Erythroblast (primary cell): ENCODE measurements at regions not wholly inside any gene's neighbourhood (a gene's known extent, or its start where the extent isn't known, plus 50 kb on each side); places are given as distances from the start of the nearest gene placed in this dataset.
"Not testable (repeated sequence)": the region's sequence is repeated elsewhere in the genome, so short reads cannot be mapped to it uniquely, and the experiment has no call there.

Experiments used
- DNase-seq, 2 experiments: peaks; one replicate each; lab custom pipeline; 2025; lab: John Stamatoyannopoulos, UW
- GATA1 ChIP-seq: IDR thresholded peaks from 2 replicates; pipeline ENCODE4 v1.6.1; 2011; ENCODE audit warnings: low read depth, mild to moderate bottlenecking, control low read depth, low read length, moderate library complexity
- POLR2A ChIP-seq: IDR thresholded peaks from 2 replicates; pipeline ENCODE4 v1.6.1; 2011; ENCODE audit warnings: mild to moderate bottlenecking, low read length

DNA sequence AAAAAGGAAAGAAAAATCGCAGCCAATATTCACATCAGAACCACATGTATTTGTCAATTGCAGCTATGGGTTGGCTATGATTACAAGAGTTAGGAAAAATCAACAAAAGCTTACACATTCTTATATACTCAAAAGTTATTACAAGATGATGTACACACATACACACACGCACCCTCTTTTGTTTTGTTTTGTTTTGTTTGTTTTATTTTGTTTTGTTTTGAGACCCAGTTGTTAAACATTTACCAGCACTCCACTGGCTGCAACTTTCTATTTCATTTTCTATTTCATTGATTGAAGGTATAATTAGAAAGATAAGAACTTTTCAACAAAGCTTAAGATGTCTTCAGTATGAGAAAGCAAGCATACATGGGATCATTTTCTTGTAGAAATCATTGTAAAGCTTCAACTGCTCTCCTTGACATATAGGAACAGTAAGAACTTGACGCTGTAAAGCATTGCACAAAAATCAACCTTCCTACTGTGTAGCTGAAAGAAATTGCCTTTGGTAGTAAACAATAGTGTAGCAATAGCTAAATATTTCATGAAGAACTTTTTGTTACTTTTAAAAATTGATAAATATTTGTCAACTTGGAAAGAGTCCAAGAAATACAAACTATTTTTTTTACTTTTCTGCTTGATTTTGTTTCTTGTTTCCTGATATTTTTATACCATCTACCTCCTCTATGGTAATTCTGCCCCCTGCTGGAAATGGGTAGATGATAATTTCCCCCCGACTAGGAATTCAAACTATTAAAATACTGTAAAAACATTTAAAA is 205.9 kb downstream of the MBL2 start:
- DNase-seq = peak in 1 of 2 experiments; percentile 19

DNA sequence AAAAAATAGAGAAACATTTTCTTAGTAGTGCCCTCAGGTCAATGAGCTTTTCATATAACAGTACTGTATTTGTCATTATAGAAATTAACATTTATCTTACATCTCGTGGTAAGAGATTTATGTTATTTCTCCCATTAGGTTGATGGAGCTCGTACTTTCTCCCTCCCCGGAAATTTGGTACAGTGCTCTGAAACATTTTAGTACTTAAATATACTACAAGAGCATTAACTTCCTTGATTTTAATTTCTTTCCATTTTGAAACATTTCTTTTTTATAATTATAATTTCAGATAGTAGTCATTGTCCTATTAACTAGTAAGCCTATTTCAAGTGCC is 205.4 kb downstream of the MBL2 start:
- TF ChIP-seq GATA1 = no peak
- no peak for TF ChIP-seq POLR2A
- DNase-seq = no peak

More for the DNA sequence above, 205.9 kb downstream of the MBL2 start:
- TF ChIP-seq GATA1 = no peak

DNA sequence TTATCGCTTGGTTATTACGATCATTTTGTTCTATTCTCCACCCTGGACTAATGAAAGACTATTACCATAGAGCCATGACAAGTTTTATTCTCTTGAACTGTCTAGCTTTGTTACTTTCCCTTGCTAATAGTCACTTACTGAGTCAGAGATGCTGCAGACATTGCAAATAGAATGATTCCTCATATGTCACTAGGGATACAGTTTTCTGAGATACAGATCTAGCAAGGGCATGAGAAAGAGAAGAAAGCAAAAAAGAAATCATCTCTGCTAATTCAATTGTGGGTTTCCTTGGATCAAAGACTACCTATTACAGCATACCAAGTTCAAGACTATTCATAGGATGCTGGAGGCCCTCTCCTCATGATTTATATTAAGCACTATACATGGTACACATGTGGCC is 204.3 kb downstream of the MBL2 start:
- no peak for DNase-seq
- TF ChIP-seq POLR2A (no peak), GATA1 (no peak)

DNA sequence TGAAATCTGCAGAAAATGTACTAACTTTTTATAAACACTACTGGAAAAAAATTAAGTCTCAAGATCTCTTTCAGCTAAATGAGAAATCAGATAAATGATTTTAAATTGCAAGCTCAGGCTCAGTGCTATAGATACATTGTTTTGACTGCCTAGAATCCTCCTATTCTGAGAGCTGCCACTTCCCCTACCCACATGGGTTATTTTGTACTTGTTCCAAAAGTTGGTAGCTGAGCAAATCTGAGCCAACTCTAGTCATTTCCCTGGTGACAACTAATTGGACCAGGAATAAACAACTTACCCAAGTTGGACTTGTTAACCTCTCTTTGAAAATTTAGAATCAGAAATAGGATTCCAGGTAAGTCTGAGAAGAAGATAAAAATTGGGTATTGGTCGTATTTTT is 202.1 kb downstream of the MBL2 start:
- no peak for DNase-seq
- no peak for TF ChIP-seq POLR2A
- no peak for TF ChIP-seq GATA1

DNA sequence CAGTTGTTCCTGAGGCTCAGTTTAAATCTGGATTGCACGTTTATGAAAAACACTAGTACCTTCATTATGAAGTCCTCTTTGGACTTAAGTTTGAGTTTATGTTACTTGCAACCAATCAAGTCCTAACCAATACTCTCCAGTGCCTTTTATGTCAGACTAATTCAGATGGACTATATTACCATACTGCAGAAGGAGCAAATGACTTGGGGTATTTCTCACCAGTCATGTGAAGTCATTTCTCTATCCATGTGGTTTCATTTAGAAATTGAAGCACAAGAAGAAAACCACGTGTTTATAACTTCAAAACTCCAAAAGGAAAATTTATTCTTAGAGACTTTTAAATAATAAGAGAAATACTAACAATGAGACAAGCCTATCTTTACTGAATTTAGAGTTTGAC is 201.6 kb downstream of the MBL2 start:
- no peak for TF ChIP-seq POLR2A
- no peak for TF ChIP-seq GATA1
- no peak for DNase-seq

DNA sequence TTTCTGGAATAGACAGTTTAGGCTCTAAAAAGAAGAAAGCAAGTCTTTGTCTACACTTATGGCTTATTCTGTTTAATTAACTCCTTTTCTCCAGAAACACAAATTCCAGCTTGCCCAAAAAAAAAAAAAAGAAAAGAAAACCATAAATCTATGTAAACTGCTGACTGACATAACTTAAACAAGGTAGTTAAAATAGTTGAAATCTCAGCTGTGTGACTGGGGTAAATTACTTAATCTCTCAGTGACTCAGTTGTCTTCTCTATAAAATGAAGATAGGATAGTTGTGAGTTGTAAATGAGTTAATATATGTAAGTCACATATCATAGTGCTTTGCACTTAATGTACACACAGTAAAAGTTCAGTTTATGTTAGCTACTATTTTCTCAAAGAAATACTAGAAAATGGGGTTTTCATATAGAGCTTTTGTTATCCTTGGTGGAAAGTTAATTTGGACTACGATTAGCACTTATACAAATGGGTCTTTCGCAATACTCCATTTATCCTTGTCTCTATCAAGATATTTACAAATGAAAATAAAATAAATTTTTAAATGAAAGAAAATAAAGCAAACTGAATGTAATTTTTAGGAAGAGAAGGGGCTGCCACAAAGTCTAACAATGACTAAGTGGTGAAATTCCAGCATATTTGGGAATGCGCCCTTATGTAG is 200.9 kb downstream of the MBL2 start:
- no peak for TF ChIP-seq POLR2A
- TF ChIP-seq GATA1 = no peak
- DNase-seq = no peak

DNA sequence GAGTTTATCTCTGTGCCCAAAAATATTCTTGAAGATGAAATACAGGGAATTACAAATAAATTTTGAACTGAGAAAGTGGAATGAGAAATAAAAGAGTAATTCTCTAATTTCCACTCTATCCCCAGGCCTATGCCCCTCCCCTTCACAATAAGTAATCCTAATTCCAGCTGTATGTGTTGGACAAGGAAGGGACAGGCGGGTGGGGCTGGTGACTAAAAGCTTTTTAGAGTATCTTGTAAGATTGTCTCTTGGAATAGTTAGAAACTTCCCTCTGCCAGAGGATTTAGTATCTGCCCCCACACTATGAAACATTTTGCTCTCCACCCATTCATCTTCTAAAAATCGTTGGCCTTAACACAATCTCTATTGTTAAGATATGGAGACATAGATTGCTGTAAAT is 199.2 kb downstream of the MBL2 start:
- DNase-seq = no peak
- TF ChIP-seq POLR2A = no peak
- no peak for TF ChIP-seq GATA1

DNA sequence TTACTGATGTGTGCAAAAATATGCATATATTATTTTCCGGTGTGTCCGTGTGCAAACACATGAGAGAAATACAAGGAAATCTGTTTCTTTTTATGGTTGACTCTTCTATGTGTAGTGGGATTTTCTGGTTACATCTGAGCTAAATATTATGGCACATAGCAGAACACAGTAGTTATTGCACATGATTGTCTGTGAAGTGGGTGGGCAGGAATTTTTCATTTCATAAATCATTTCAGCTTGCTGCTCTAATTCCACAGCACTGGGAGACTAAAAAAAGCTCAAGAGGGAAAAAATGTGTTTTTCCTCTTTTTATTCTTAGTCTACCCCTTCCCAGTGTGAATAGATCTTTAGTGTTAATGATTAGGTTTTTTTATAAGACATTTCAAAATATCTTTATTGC is 197.9 kb downstream of the MBL2 start:
- no peak for DNase-seq
- TF ChIP-seq GATA1 (no peak), POLR2A (no peak)

DNA sequence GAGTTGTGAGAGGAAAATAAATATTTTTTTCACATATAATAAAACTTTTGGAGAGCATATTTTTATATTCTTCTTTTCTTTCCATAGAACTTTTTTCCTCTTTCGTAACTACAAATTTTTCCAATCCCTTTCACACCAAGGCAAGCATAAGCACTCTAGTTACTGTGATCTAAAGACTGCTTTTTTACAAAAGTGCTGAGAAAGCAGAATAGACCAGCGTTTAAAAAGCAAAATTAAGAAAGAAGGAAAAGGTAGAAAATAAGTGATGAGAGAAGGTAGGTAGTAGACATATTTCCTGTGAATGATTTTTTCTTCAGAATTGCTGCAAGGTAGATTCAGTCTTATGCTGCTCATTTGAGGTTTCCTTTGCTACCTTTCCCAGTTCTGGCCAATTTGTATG is 195.5 kb downstream of the MBL2 start:
- TF ChIP-seq POLR2A (no peak), GATA1 (no peak)

DNA sequence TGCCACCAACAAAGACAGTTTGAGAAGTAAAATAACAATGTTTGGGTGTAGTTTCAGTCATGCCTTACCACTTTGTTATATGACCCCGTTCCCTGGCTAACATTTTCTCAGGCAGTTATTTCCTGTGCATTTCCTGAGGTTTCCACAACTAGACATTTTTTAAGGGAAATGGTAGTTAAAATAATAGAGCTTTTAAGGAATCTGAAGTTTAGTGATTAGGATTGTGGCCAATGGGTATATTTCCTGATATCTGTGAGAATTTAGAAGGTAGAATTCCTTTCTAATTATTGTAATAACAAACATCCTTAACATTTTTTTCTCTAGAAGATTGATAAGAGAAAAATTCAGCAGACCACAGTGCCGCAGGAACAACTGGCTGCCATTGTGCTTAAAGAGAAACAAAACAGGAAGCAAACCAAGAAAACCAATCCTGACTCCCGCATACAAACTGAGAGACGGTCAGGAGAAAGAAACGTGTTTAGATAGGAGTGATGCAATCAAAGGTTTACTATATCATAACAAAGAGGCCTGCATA is 193.6 kb downstream of the MBL2 start:
- no peak for DNase-seq

More for the DNA sequence above, 195.5 kb downstream of the MBL2 start:
- DNase-seq = no peak

DNA sequence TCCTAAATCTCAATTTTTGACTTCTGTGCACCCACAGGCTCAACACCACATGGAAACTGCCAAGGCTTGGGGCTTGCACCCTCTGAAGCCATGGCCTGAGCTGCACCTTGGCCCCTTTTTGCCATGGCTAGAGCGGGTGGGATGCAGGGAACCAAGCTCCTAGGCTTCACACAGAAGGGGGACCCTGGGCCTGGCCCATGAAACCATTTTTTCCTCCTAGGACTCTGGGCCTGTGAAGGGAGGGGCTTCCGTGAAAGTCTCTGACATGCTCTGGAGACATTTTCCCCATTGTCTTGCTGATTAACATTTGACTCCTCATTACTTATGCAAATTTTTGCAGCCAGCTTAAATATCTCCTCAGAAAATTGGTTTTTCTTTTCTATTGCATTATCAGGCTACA is 190.9 kb downstream of the MBL2 start:
- not testable (repeated sequence) for DNase-seq

More for the DNA sequence above, 193.6 kb downstream of the MBL2 start:
- TF ChIP-seq GATA1 (no peak), POLR2A (no peak)

DNA sequence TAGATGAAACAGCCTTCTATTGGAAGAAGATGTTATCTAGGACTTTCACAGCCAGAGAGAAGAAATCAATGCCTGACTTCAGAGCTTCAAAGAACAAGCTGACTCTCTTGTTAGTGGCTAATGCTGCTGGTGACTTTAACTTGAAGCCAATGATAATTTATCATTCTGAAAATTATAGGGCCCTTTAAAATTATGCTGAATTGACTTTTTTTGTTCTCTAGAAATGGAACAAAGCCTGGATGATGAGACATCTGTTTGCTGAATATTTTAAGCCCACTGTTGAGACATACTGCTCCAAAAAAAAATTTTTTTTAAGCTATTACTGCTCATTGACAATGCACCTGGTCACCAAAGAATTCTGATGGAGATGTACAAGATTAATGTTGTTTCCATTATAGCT is 189.2 kb downstream of the MBL2 start:
- TF ChIP-seq POLR2A (no peak), GATA1 (no peak)

DNA sequence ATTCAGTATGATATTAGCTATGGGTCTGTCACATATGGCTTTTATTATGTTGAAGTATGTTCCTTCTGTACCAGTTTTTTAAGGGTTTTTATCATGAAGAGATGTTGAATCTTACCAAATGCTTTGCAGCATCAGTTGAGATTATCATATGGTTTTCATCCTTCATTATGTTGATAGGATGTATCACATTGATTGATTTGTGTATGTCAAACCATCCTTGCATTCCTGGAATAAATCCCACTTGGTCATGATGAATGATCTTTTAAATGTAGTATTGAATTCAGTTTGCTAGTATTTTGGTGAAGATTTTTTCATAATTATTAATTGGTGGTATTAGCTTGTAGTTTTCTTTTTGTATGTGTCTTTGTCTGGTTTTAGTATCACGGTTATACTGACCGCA is 185.9 kb downstream of the MBL2 start:
- DNase-seq = no peak
- TF ChIP-seq POLR2A (no peak), GATA1 (no peak)

More for the DNA sequence above, 189.2 kb downstream of the MBL2 start:
- DNase-seq = no peak

DNA sequence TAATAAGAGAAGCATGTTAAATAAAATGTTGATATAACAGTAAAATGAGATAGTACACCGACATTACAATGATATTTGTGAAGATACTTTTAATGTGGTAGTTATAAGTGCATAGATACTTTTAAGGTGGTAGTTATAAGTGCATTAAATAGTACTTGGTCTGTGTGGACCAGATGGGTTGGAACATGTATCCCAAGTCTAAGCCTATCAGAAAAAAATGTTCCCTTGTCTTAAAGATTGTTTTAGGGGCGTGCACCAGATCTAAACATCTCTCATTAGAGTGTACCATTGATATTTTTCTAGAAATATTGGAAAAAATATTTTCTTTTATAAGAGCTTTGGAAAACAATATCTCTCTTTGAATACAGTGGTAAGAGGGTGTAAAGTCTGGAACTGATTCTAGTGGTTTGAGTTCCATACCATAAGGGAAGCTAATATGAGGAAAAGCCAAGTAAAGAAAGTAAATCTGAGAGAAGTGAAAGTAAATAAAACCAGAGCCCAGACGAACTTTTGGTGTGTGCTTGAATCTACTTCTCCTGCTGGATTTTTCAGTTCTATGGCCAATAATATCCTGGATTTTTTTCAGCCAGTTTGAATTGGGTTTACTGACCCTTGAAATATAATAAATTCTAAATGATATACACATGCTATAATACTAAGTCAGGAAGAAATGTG is 175.3 kb downstream of the MBL2 start:
- DNase-seq = no peak
- TF ChIP-seq GATA1 = no peak
- TF ChIP-seq POLR2A = no peak
